Liver (tissue), 8 donors: ENCODE measurements at regions not wholly inside any gene's neighbourhood (a gene's known extent, or its start where the extent isn't known, plus 50 kb on each side); places are given as distances from the start of the nearest gene placed in this dataset.

ENCODE experiments used
- DNase-seq: peaks from one replicate; pipeline ENCODE4 v3.0.0-alpha.2; 2017; ENCODE audit warnings: low spot score
- H3K27ac ChIP-seq, 2 donors: one replicate each; pipeline ENCODE4 v1.7.0; 2013; ENCODE audit warnings: inconsistent platforms in 2 of 2, low read length in 2 of 2, control low read depth in 1 of 2, low read depth in 1 of 2, mild to moderate bottlenecking in 1 of 2
- H3K27me3 ChIP-seq, 4 donors: one replicate each; pipeline versions ENCODE4 v1.6.1 to v1.7.0; 2013; ENCODE audit warnings: low read length in 3 of 4, inconsistent platforms in 1 of 4, mild to moderate bottlenecking in 1 of 4, moderate library complexity in 1 of 4; ENCODE audit not compliant: control insufficient read depth in 4 of 4, insufficient read depth in 4 of 4
- H3K36me3 ChIP-seq, 4 donors: one replicate each; pipeline versions ENCODE4 v1.6.1 to v1.7.0; 2013; ENCODE audit warnings: low read length in 3 of 4, mild to moderate bottlenecking in 3 of 4, low read depth in 1 of 4, moderate library complexity in 1 of 4; ENCODE audit not compliant: control insufficient read depth in 4 of 4, insufficient read depth in 3 of 4
- H3K4me1 ChIP-seq, 4 donors: one replicate each; pipeline versions ENCODE4 v1.6.1 to v1.7.0; 2013; ENCODE audit warnings: low read length in 3 of 4, mild to moderate bottlenecking in 3 of 4, moderate library complexity in 1 of 4; ENCODE audit not compliant: control insufficient read depth in 4 of 4, insufficient read depth in 4 of 4
- H3K4me3 ChIP-seq, 3 donors: one replicate each; pipeline versions ENCODE4 v1.6.1 to v1.7.0; 2013; ENCODE audit warnings: low read length in 3 of 3, control low read depth in 1 of 3, low read depth in 1 of 3, mild to moderate bottlenecking in 1 of 3
- H3K9ac ChIP-seq, 2 donors: one replicate each; pipeline ENCODE4 v1.7.0; 2013; ENCODE audit warnings: low read length in 2 of 2, mild to moderate bottlenecking in 2 of 2, moderate library complexity in 2 of 2, control low read depth in 1 of 2, low read depth in 1 of 2
- H3K9me3 ChIP-seq, 4 donors: one replicate each; pipeline versions ENCODE4 v1.6.1 to v1.7.0; 2013; ENCODE audit warnings: low read length in 3 of 4; ENCODE audit not compliant: control insufficient read depth in 4 of 4
- EGR1 ChIP-seq, 2 donors: IDR thresholded peaks; 2 replicates each; pipeline ENCODE4 v1.6.1; 2016 to 2018; ENCODE audit warnings: antibody characterized with exemption in 2 of 2, low read depth in 2 of 2
- NR2F2 ChIP-seq: IDR thresholded peaks from 2 replicates; pipeline ENCODE4 v1.6.1; 2016; ENCODE audit warnings: antibody characterized with exemption
- RAD21 ChIP-seq, 2 donors: IDR thresholded peaks; 2 replicates each; pipeline ENCODE4 v1.6.1; 2016; ENCODE audit warnings: antibody characterized with exemption in 2 of 2, mild to moderate bottlenecking in 2 of 2
- RXRA ChIP-seq, 2 donors: IDR thresholded peaks; 2 replicates each; pipeline ENCODE4 v1.6.1; 2017 to 2018; ENCODE audit warnings: antibody characterized with exemption in 2 of 2, mild to moderate bottlenecking in 1 of 2
- SP1 ChIP-seq: IDR thresholded peaks from 2 replicates; pipeline ENCODE4 v1.6.1; 2018; ENCODE audit warnings: antibody characterized with exemption, mild to moderate bottlenecking
- YY1 ChIP-seq: IDR thresholded peaks from 2 replicates; pipeline ENCODE4 v1.6.1; 2016; ENCODE audit warnings: antibody characterized with exemption, mild to moderate bottlenecking
- WGBS: extraction: QIAGEN DNeasy Blood & Tissue Kit; methylation state at CpG from one replicate; pipeline ENCODE4 v1.1.7; 2013; 5-methylcytosine and 5-hydroxymethylcytosine counted together
- TF ChIP-seq, protein P1 (sequence below): IDR thresholded peaks from 2 replicates; pipeline ENCODE4 v1.6.1; 2016; ENCODE audit warnings: antibody characterized with exemption, mild to moderate bottlenecking
- TF ChIP-seq, protein P2 (sequence below): IDR thresholded peaks from 2 replicates; pipeline ENCODE4 v1.6.1; 2016; ENCODE audit warnings: antibody characterized with exemption
- TF ChIP-seq, protein P3 (sequence below): IDR thresholded peaks from 2 replicates; pipeline ENCODE4 v1.6.1; 2016; ENCODE audit warnings: antibody characterized with exemption
- TF ChIP-seq, protein P4 (sequence below): fragments of 150-350 bp; IDR thresholded peaks from 2 replicates; pipeline ENCODE4 v1.5.1; 2017; ENCODE audit warnings: improper control_type of control experiment, low read depth, low read length; ENCODE audit not compliant: missing input control
- donor health status: healthy.
- donor health status: healthy.
- donor health status: healthy.
- donor health status: healthy.
- donor health status: healthy.

DNA sequence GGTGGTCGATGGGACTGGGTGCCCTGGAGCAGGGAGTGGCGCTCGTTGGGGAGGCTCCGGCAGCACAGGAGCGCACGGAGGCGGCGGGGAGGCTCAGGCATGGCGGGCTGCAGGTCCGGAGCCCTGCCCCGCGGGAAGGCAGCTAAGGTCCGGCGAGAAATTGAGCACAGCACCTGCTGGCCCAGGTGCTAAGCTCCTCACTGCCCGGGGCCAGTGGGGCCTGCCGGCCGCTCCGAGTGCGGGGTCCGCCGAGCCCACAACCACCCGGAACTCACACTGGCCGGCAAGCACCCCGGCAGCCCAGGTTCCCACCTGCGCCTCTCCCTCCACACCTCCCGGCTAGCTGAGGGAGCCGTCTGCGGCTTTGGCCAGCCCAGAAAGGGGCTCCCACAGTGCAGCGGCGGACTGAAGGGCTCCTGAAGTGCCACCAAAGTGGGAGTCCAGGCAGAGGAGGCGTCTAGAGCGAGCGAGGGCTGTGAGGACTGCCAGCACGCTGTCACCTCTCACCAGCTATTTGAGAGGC is 88.8 kb upstream of the EEF2KMT start (continued):
- no peak for TF ChIP-seq NR2F2
- TF ChIP-seq, protein P1, sequence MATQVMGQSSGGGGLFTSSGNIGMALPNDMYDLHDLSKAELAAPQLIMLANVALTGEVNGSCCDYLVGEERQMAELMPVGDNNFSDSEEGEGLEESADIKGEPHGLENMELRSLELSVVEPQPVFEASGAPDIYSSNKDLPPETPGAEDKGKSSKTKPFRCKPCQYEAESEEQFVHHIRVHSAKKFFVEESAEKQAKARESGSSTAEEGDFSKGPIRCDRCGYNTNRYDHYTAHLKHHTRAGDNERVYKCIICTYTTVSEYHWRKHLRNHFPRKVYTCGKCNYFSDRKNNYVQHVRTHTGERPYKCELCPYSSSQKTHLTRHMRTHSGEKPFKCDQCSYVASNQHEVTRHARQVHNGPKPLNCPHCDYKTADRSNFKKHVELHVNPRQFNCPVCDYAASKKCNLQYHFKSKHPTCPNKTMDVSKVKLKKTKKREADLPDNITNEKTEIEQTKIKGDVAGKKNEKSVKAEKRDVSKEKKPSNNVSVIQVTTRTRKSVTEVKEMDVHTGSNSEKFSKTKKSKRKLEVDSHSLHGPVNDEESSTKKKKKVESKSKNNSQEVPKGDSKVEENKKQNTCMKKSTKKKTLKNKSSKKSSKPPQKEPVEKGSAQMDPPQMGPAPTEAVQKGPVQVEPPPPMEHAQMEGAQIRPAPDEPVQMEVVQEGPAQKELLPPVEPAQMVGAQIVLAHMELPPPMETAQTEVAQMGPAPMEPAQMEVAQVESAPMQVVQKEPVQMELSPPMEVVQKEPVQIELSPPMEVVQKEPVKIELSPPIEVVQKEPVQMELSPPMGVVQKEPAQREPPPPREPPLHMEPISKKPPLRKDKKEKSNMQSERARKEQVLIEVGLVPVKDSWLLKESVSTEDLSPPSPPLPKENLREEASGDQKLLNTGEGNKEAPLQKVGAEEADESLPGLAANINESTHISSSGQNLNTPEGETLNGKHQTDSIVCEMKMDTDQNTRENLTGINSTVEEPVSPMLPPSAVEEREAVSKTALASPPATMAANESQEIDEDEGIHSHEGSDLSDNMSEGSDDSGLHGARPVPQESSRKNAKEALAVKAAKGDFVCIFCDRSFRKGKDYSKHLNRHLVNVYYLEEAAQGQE = no peak

DNA sequence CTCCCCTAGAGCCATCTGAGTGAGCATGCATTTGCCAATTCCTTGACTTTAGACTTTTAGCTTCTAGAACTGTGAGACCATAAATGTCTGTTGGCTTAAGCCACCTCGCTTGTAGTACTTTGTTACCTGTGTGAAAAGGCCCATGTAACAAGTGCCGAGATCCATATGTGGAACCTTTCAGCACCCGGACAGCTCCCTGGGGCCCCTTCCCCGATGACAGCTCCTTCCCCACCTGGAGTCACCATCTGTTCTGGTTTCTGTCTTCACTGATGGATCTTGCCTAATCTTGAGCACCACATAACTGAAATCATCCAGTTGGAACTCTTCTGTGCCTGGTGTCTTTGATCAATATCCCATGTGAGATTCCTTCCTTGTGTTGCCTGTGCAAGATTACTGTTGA is 78.9 kb upstream of the EEF2KMT start:
- 37% methylated on average over 4 of the region's 4 CpGs for WGBS

DNA sequence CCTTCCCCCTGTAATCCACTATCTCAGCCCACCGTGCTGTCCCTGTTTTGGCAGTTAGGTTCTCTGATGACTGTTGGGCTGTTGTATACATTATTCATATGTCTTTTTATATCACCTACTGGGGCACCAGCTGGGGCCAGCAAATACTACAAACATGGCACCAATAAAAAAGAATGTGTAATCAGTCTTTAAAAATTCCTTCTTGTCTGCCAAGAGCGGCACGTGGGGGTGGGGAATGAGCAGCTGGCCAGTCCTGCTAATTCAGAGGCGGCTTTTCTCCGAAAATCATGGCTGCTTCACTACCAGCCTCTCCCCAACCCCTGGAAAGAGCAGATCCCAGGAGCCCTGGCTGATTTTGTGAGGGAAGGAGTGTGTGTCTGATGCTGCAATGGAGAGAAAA is 77.7 kb upstream of the EEF2KMT start:
- H3K36me3 ChIP-seq = no peaks in the 10 kb centered on the region
- H3K9me3 ChIP-seq = peaks cover 2 to 9% (median 6%) of the 10 kb centered on the region in 4 donors
- H3K4me1 ChIP-seq = no peaks in the 10 kb centered on the region
- H3K4me3 ChIP-seq = no peak overlapping the region
- DNase-seq = no peak
- H3K27ac ChIP-seq = no peak overlapping the region
- no peak overlapping the region for H3K9ac ChIP-seq
- 64% methylated on average over 5 of the region's 5 CpGs for WGBS
- H3K27me3 ChIP-seq = no peaks in the 10 kb centered on the region
- TF ChIP-seq, protein P2, sequence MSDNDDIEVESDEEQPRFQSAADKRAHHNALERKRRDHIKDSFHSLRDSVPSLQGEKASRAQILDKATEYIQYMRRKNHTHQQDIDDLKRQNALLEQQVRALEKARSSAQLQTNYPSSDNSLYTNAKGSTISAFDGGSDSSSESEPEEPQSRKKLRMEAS = no peak
- TF ChIP-seq, protein P3, sequence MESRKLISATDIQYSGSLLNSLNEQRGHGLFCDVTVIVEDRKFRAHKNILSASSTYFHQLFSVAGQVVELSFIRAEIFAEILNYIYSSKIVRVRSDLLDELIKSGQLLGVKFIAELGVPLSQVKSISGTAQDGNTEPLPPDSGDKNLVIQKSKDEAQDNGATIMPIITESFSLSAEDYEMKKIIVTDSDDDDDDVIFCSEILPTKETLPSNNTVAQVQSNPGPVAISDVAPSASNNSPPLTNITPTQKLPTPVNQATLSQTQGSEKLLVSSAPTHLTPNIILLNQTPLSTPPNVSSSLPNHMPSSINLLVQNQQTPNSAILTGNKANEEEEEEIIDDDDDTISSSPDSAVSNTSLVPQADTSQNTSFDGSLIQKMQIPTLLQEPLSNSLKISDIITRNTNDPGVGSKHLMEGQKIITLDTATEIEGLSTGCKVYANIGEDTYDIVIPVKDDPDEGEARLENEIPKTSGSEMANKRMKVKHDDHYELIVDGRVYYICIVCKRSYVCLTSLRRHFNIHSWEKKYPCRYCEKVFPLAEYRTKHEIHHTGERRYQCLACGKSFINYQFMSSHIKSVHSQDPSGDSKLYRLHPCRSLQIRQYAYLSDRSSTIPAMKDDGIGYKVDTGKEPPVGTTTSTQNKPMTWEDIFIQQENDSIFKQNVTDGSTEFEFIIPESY = no peak
- TF ChIP-seq NR2F2 (no peak), YY1 (no peak), EGR1 (IDR thresholded peaks at IDR 0.05; ENCODE audit: low read depth in 2 of 2) (no peak), SP1 (no peak), RXRA (IDR thresholded peaks at IDR 0.05) (no peak)
- TF ChIP-seq, protein P4, sequence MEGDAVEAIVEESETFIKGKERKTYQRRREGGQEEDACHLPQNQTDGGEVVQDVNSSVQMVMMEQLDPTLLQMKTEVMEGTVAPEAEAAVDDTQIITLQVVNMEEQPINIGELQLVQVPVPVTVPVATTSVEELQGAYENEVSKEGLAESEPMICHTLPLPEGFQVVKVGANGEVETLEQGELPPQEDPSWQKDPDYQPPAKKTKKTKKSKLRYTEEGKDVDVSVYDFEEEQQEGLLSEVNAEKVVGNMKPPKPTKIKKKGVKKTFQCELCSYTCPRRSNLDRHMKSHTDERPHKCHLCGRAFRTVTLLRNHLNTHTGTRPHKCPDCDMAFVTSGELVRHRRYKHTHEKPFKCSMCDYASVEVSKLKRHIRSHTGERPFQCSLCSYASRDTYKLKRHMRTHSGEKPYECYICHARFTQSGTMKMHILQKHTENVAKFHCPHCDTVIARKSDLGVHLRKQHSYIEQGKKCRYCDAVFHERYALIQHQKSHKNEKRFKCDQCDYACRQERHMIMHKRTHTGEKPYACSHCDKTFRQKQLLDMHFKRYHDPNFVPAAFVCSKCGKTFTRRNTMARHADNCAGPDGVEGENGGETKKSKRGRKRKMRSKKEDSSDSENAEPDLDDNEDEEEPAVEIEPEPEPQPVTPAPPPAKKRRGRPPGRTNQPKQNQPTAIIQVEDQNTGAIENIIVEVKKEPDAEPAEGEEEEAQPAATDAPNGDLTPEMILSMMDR = no peak
- TF ChIP-seq, protein P1 = no peak

More for the DNA sequence above, 78.9 kb upstream of the EEF2KMT start:
- Histone ChIP-seq H3K9ac (no peak overlapping the region), H3K27me3 (no peaks in the 10 kb centered on the region), H3K27ac (no peak overlapping the region), H3K4me3 (no peak overlapping the region), H3K4me1 (no peaks in the 10 kb centered on the region), H3K9me3 (peaks cover 2 to 9% (median 6%) of the 10 kb centered on the region in 4 donors), H3K36me3 (no peaks in the 10 kb centered on the region)
- no peak for DNase-seq
- TF ChIP-seq, protein P1 = peak; percentile 48
- no peak for TF ChIP-seq RAD21 (IDR thresholded peaks at IDR 0.05)
- TF ChIP-seq, protein P2 = no peak
- TF ChIP-seq RXRA (IDR thresholded peaks at IDR 0.05) = no peak
- TF ChIP-seq EGR1 (IDR thresholded peaks at IDR 0.05; ENCODE audit: low read depth in 2 of 2) = no peak
